ENCODE measurements at regions not wholly inside any gene's neighbourhood (a gene's known extent, or its start where the extent isn't known, plus 50 kb on each side); places are given as distances from the start of the nearest gene placed in this dataset.

- TF ChIP-seq POLR2AphosphoS5 (IDR thresholded peaks at IDR 0.05) (no peak), EP300 (IDR thresholded peaks at IDR 0.05) (no peak), POLR2A (IDR thresholded peaks at IDR 0.05) (no peak), CTCF (IDR thresholded peaks at IDR 0.05) (no peak)
- Histone ChIP-seq H3K27me3 (no peaks in the 10 kb centered on the region), H3K9me3 (no peaks in the 10 kb centered on the region), H3K36me3 (no peaks in the 10 kb centered on the region), H3K4me3 (no peak overlapping the region), H3K27ac (peak overlapping the region in 3 of 5 donors; percentile 28 to 87 (median 83)), H3K4me1 (peaks cover 20 to 61% (median 37%) of the 10 kb centered on the region in 4 donors)
- WGBS, 5 donors = 72 to 85% (median 79%) methylated on average over 23 to 24 of the region's 24 CpGs
- intact Hi-C loops (cut with DNase I; ENCODE audit: low total_unique reads) = no loop called here
- no peak for DNase-seq
Measured at GRCh38 chr15:99473981-99474906, 91.5 kb upstream of the MEF2A start.

GRCh38 chr15:99474909-99475753 is 90.7 kb upstream of the MEF2A start:
- TF ChIP-seq EP300 (IDR thresholded peaks at IDR 0.05) (peak; percentile 7), CTCF (IDR thresholded peaks at IDR 0.05) (no peak)
- H3K36me3 ChIP-seq = no peaks in the 10 kb centered on the region
- H3K9me3 ChIP-seq = no peaks in the 10 kb centered on the region
- H3K27ac ChIP-seq = peak overlapping the region in 4 of 5 donors; percentile 75 to 87 (median 79)
- peaks cover 20 to 61% (median 37%) of the 10 kb centered on the region in 4 donors for H3K4me1 ChIP-seq
- H3K27me3 ChIP-seq = no peaks in the 10 kb centered on the region
- peak in 1 of 2 donors; percentile 69 for DNase-seq
- no peak overlapping the region for H3K4me3 ChIP-seq
- WGBS, 5 donors = 81 to 92% (median 89%) methylated on average over 23 to 25 of the region's 25 CpGs
- intact Hi-C loops (cut with DNase I; ENCODE audit: low total_unique reads) = no loop called here

GRCh38 chr15:99475754-99476412 is 89.9 kb upstream of the MEF2A start:
- 83 to 89% (median 87%) methylated on average over 14 of the region's 14 CpGs for WGBS, 5 donors
- peaks cover 20 to 61% (median 37%) of the 10 kb centered on the region in 4 donors for H3K4me1 ChIP-seq
- H3K4me3 ChIP-seq = no peak overlapping the region
- no peaks in the 10 kb centered on the region for H3K27me3 ChIP-seq
- no peaks in the 10 kb centered on the region for H3K9me3 ChIP-seq
- no peaks in the 10 kb centered on the region for H3K36me3 ChIP-seq
- TF ChIP-seq CTCF (IDR thresholded peaks at IDR 0.05) = no peak
- no peak for TF ChIP-seq EP300 (IDR thresholded peaks at IDR 0.05)
- no peak for TF ChIP-seq POLR2AphosphoS5 (IDR thresholded peaks at IDR 0.05)
- TF ChIP-seq POLR2A (IDR thresholded peaks at IDR 0.05) = no peak
- peak overlapping the region in 4 of 5 donors; percentile 75 to 87 (median 79) for H3K27ac ChIP-seq
- intact Hi-C loops (cut with DNase I; ENCODE audit: low total_unique reads) = no loop called here
- no peak for DNase-seq

Measured in stomach (tissue), 8 donors.